ENCODE measurements at regions not wholly inside any gene's neighbourhood (a gene's known extent, or its start where the extent isn't known, plus 50 kb on each side); places are given as distances from the start of the nearest gene placed in this dataset.

- no peak for TF ChIP-seq CTCF (IDR thresholded peaks at IDR 0.05)
- no peaks in the 10 kb centered on the region for H3K4me1 Mint-ChIP-seq
- no peak overlapping the region for H3K4me3 Mint-ChIP-seq
- no peaks in the 10 kb centered on the region for H3K27me3 Mint-ChIP-seq (ENCODE audit: low read depth, poor library complexity)
- H3K36me3 Mint-ChIP-seq (ENCODE audit: low read depth): no peaks in the 10 kb centered on the region
- H3K9me3 Mint-ChIP-seq: no peaks in the 10 kb centered on the region
- no peak for DNase-seq
- no peak overlapping the region for H3K27ac Mint-ChIP-seq
Observed at GRCh38 chr2:155070489-155070888, 372.0 kb downstream of the KCNJ3 start.

- no peak overlapping the region for H3K27ac Mint-ChIP-seq
- no peak overlapping the region for H3K4me3 Mint-ChIP-seq
- no peaks in the 10 kb centered on the region for H3K36me3 Mint-ChIP-seq (ENCODE audit: low read depth)
- no peak for TF ChIP-seq CTCF (IDR thresholded peaks at IDR 0.05)
- peaks cover 6% of the 10 kb centered on the region for H3K9me3 Mint-ChIP-seq
- H3K27me3 Mint-ChIP-seq (ENCODE audit: low read depth, poor library complexity): no peaks in the 10 kb centered on the region
- H3K4me1 Mint-ChIP-seq: no peaks in the 10 kb centered on the region
- no peak for DNase-seq
Observed at GRCh38 chr2:155062922-155063258, 364.4 kb downstream of the KCNJ3 start.

- Mint-ChIP-seq H3K27ac (no peak overlapping the region), H3K9me3 (peaks cover 6% of the 10 kb centered on the region), H3K27me3 (ENCODE audit: low read depth, poor library complexity) (no peaks in the 10 kb centered on the region), H3K36me3 (ENCODE audit: low read depth) (no peaks in the 10 kb centered on the region), H3K4me3 (no peak overlapping the region), H3K4me1 (no peaks in the 10 kb centered on the region)
- no peak for DNase-seq
- TF ChIP-seq CTCF (IDR thresholded peaks at IDR 0.05): no peak
Observed at GRCh38 chr2:155062250-155062921, 363.9 kb downstream of the KCNJ3 start.

- Mint-ChIP-seq H3K9me3 (peaks cover 6% of the 10 kb centered on the region), H3K4me1 (no peaks in the 10 kb centered on the region), H3K27ac (no peak overlapping the region), H3K36me3 (ENCODE audit: low read depth) (no peaks in the 10 kb centered on the region), H3K27me3 (ENCODE audit: low read depth, poor library complexity) (no peaks in the 10 kb centered on the region), H3K4me3 (no peak overlapping the region)
- DNase-seq: no peak
- TF ChIP-seq CTCF (IDR thresholded peaks at IDR 0.05): no peak
Observed at GRCh38 chr2:155060896-155061295, 362.4 kb downstream of the KCNJ3 start.

GRCh38 chr2:155054712-155055111, 356.2 kb downstream of the KCNJ3 start:
- no peaks in the 10 kb centered on the region for H3K9me3 Mint-ChIP-seq
- no peak for TF ChIP-seq CTCF (IDR thresholded peaks at IDR 0.05)
- H3K27ac Mint-ChIP-seq: no peak overlapping the region
- H3K4me3 Mint-ChIP-seq: no peak overlapping the region
- H3K4me1 Mint-ChIP-seq: no peaks in the 10 kb centered on the region
- no peak for DNase-seq
- no peaks in the 10 kb centered on the region for H3K36me3 Mint-ChIP-seq (ENCODE audit: low read depth)
- H3K27me3 Mint-ChIP-seq (ENCODE audit: low read depth, poor library complexity): no peaks in the 10 kb centered on the region

- DNase-seq: no peak
Observed at GRCh38 chr2:155043097-155043496, 344.6 kb downstream of the KCNJ3 start.

More at GRCh38 chr2:155043097-155043496, 344.6 kb downstream of the KCNJ3 start:
- no peak overlapping the region for H3K27ac Mint-ChIP-seq
- no peaks in the 10 kb centered on the region for H3K27me3 Mint-ChIP-seq (ENCODE audit: low read depth, poor library complexity)
- no peaks in the 10 kb centered on the region for H3K9me3 Mint-ChIP-seq
- no peak overlapping the region for H3K4me3 Mint-ChIP-seq
- no peaks in the 10 kb centered on the region for H3K36me3 Mint-ChIP-seq (ENCODE audit: low read depth)
- TF ChIP-seq CTCF (IDR thresholded peaks at IDR 0.05): no peak
- no peaks in the 10 kb centered on the region for H3K4me1 Mint-ChIP-seq
